Neural cell (in vitro differentiated cells): ENCODE measurements at regions not wholly inside any gene's neighbourhood (a gene's known extent, or its start where the extent isn't known, plus 50 kb on each side); places are given as distances from the start of the nearest gene placed in this dataset.

ENCODE experiments used
- CTCF ChIP-seq: fragments of 450-650 bp; IDR thresholded peaks from 2 replicates; pipeline ENCODE4 v1.5.1; 2014; ENCODE audit warnings: antibody characterized with exemption, mild to moderate bottlenecking, moderate library complexity; ENCODE audit not compliant: poor library complexity, severe bottlenecking
- EP300 ChIP-seq: fragments of 450-650 bp; conservative IDR thresholded peaks from 2 replicates; pipeline ENCODE4 v1.6.1; 2014; ENCODE audit warnings: antibody characterized with exemption, mild to moderate bottlenecking, moderate library complexity; ENCODE audit not compliant: poor library complexity, severe bottlenecking
- EZH2 ChIP-seq: fragments of 200-600, 300-800 bp; shearing (Covaris generic), sonication (generic); IDR thresholded peaks from 2 replicates; pipeline ENCODE4 v1.6.1; 2014; ENCODE audit warnings: antibody characterized with exemption, low read length, borderline replicate concordance, mild to moderate bottlenecking; ENCODE audit not compliant: insufficient read depth, poor library complexity, severe bottlenecking
- MXI1 ChIP-seq: fragments of 450-650 bp; conservative IDR thresholded peaks from 2 replicates; pipeline ENCODE4 v1.6.1; 2014; ENCODE audit warnings: antibody characterized with exemption, mild to moderate bottlenecking; ENCODE audit not compliant: poor library complexity, severe bottlenecking
- POLR2AphosphoS5 ChIP-seq: IDR thresholded peaks from 2 replicates; pipeline ENCODE4 v1.6.1; 2012
- RAD21 ChIP-seq: fragments of 450-650 bp; conservative IDR thresholded peaks from 2 replicates; pipeline ENCODE4 v1.6.1; 2014; ENCODE audit warnings: antibody characterized with exemption, mild to moderate bottlenecking, moderate library complexity
- REST ChIP-seq: IDR thresholded peaks from 2 replicates; pipeline ENCODE4 v1.6.1; 2012; ENCODE audit warnings: borderline replicate concordance
- SMC3 ChIP-seq: fragments of 450-650 bp; conservative IDR thresholded peaks from 2 replicates; pipeline ENCODE4 v1.6.1; 2014; ENCODE audit warnings: antibody characterized with exemption, mild to moderate bottlenecking, moderate library complexity; ENCODE audit not compliant: poor library complexity
- TAF1 ChIP-seq: IDR thresholded peaks from 2 replicates; pipeline ENCODE4 v1.6.1; 2012; ENCODE audit warnings: low read depth

GRCh38 chr16:52103791-52104190 is 443.2 kb downstream of the TOX3 start:
- TF ChIP-seq CTCF (no peak), RAD21 (no peak), EZH2 (no peak), EP300 (no peak), REST (no peak), MXI1 (no peak), TAF1 (no peak), POLR2AphosphoS5 (no peak), SMC3 (no peak)
